PC-3 (cell line): ENCODE measurements at regions not wholly inside any gene's neighbourhood (a gene's known extent, or its start where the extent isn't known, plus 50 kb on each side); places are given as distances from the start of the nearest gene placed in this dataset.

ENCODE experiments used
- EZH2 ChIP-seq: fragments of 300-600 bp; sonication (generic); IDR thresholded peaks from one replicate; pipeline ENCODE4 v1.6.1; 2017; ENCODE audit warnings: antibody characterized with exemption, mild to moderate bottlenecking, low read length; ENCODE audit not compliant: unreplicated experiment
- EZH2phosphoT487 ChIP-seq: fragments of 300-600 bp; sonication (generic); IDR thresholded peaks from 2 replicates; pipeline ENCODE4 v1.6.1; 2018; ENCODE audit warnings: mild to moderate bottlenecking, antibody characterized with exemption, low read length, borderline replicate concordance
- TF ChIP-seq, protein P1 (sequence below): fragments of 300-600 bp; sonication (generic); conservative IDR thresholded peaks from 2 replicates; pipeline ENCODE4 v1.5.1; 2017; ENCODE audit warnings: antibody characterized with exemption, low read depth, mild to moderate bottlenecking, low read length

DNA sequence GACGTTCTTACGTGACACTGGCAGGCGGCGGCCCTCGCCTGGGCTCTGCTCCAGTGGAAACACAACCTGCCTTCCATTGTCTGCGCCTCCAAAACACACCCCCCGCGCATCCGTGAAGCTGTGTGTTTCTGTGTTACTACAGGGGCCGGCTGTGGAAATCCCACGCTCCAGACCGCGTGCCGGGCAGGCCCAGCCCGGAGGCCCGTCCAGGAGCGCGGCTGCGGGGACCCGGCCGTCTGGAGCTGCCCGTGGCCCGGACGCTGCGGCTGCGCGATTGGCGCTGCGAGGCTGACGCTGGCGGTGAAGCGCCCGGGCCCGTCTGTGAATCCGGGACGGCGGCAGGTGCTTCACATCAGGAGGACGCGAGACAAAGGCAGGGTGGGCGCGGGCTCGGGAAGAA lies 670.3 kb upstream of the SALL3 start:
- TF ChIP-seq EZH2 (no peak), EZH2phosphoT487 (no peak)
- TF ChIP-seq, protein P1, sequence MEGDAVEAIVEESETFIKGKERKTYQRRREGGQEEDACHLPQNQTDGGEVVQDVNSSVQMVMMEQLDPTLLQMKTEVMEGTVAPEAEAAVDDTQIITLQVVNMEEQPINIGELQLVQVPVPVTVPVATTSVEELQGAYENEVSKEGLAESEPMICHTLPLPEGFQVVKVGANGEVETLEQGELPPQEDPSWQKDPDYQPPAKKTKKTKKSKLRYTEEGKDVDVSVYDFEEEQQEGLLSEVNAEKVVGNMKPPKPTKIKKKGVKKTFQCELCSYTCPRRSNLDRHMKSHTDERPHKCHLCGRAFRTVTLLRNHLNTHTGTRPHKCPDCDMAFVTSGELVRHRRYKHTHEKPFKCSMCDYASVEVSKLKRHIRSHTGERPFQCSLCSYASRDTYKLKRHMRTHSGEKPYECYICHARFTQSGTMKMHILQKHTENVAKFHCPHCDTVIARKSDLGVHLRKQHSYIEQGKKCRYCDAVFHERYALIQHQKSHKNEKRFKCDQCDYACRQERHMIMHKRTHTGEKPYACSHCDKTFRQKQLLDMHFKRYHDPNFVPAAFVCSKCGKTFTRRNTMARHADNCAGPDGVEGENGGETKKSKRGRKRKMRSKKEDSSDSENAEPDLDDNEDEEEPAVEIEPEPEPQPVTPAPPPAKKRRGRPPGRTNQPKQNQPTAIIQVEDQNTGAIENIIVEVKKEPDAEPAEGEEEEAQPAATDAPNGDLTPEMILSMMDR: no peak
